HUES6 (cell line): ENCODE measurements at regions not wholly inside any gene's neighbourhood (a gene's known extent, or its start where the extent isn't known, plus 50 kb on each side); places are given as distances from the start of the nearest gene placed in this dataset.
"Not testable (repeated sequence)": the region's sequence is repeated elsewhere in the genome, so short reads cannot be mapped to it uniquely, and the experiment has no call there.

Experiments
- H3K27ac ChIP-seq: 2 replicates; pipeline ENCODE4 v1.7.0; 2013; ENCODE audit warnings: low read depth, mild to moderate bottlenecking, low read length, inconsistent platforms
- H3K27me3 ChIP-seq: 2 replicates; pipeline ENCODE4 v1.6.1; 2013; ENCODE audit warnings: low read length; ENCODE audit not compliant: control insufficient read depth, insufficient read depth
- H3K36me3 ChIP-seq: 2 replicates; pipeline ENCODE4 v1.6.1; 2013; ENCODE audit warnings: low read length; ENCODE audit not compliant: control insufficient read depth, insufficient read depth
- H3K4me1 ChIP-seq: 2 replicates; pipeline ENCODE4 v1.6.1; 2013; ENCODE audit warnings: low read length; ENCODE audit not compliant: control insufficient read depth, insufficient read depth
- H3K4me3 ChIP-seq: 2 replicates; pipeline ENCODE4 v1.5.1; 2013; ENCODE audit warnings: low read depth, low read length
- H3K9ac ChIP-seq: one replicate; pipeline ENCODE4 v1.6.1; 2013; ENCODE audit warnings: mild to moderate bottlenecking, low read length
- H3K9me3 ChIP-seq: 2 replicates; pipeline ENCODE4 v1.6.1; 2013; ENCODE audit warnings: low read depth, low read length; ENCODE audit not compliant: control insufficient read depth, insufficient read depth

- Histone ChIP-seq H3K36me3 (no peaks in the 10 kb centered on the region), H3K9me3 (peaks cover 7% of the 10 kb centered on the region)
Observed at GRCh38 chr1:115534106-115534505, 107.7 kb upstream of the VANGL1 start.

GRCh38 chr1:115531631-115532264 lies 110.0 kb upstream of the VANGL1 start:
- no peak overlapping the region for H3K4me3 ChIP-seq
- no peaks in the 10 kb centered on the region for H3K27me3 ChIP-seq
- peaks cover 7% of the 10 kb centered on the region for H3K9me3 ChIP-seq
- H3K36me3 ChIP-seq = no peaks in the 10 kb centered on the region
- H3K9ac ChIP-seq = no peak overlapping the region
- no peak overlapping the region for H3K27ac ChIP-seq
- peaks cover 28% of the 10 kb centered on the region for H3K4me1 ChIP-seq

More at GRCh38 chr1:115534106-115534505, 107.7 kb upstream of the VANGL1 start:
- Histone ChIP-seq H3K4me3 (no peak overlapping the region), H3K27ac (no peak overlapping the region), H3K9ac (peak overlapping the region; percentile 3), H3K27me3 (no peaks in the 10 kb centered on the region), H3K4me1 (peaks cover 12% of the 10 kb centered on the region)

GRCh38 chr1:115530407-115530806 lies 111.4 kb upstream of the VANGL1 start:
- Histone ChIP-seq H3K27ac (no peak overlapping the region), H3K4me1 (peaks cover 34% of the 10 kb centered on the region), H3K4me3 (no peak overlapping the region), H3K9me3 (peaks cover 7% of the 10 kb centered on the region), H3K27me3 (no peaks in the 10 kb centered on the region), H3K9ac (no peak overlapping the region), H3K36me3 (no peaks in the 10 kb centered on the region)

GRCh38 chr1:115529216-115529897 lies 112.4 kb upstream of the VANGL1 start:
- no peak overlapping the region for H3K4me3 ChIP-seq
- H3K27me3 ChIP-seq = no peaks in the 10 kb centered on the region
- no peaks in the 10 kb centered on the region for H3K36me3 ChIP-seq
- H3K4me1 ChIP-seq = peaks cover 34% of the 10 kb centered on the region
- no peak overlapping the region for H3K27ac ChIP-seq
- no peaks in the 10 kb centered on the region for H3K9me3 ChIP-seq
- no peak overlapping the region for H3K9ac ChIP-seq

GRCh38 chr1:115528336-115528735 lies 113.4 kb upstream of the VANGL1 start:
- not testable (repeated sequence) for H3K27ac ChIP-seq, H3K9me3 ChIP-seq, H3K27me3 ChIP-seq, H3K9ac ChIP-seq, H3K36me3 ChIP-seq, H3K4me3 ChIP-seq
- peaks cover 31% of the 10 kb centered on the region for H3K4me1 ChIP-seq

- no peaks in the 10 kb centered on the region for H3K27me3 ChIP-seq
- peaks cover 30% of the 10 kb centered on the region for H3K4me1 ChIP-seq
- no peak overlapping the region for H3K9ac ChIP-seq
- H3K4me3 ChIP-seq = no peak overlapping the region
- no peaks in the 10 kb centered on the region for H3K36me3 ChIP-seq
- no peak overlapping the region for H3K27ac ChIP-seq
- H3K9me3 ChIP-seq = no peaks in the 10 kb centered on the region
Observed at GRCh38 chr1:115527746-115528145, 114.0 kb upstream of the VANGL1 start.

GRCh38 chr1:115526900-115527299 lies 114.9 kb upstream of the VANGL1 start:
- Histone ChIP-seq H3K4me3 (no peak overlapping the region), H3K9me3 (no peaks in the 10 kb centered on the region), H3K36me3 (no peaks in the 10 kb centered on the region), H3K27ac (no peak overlapping the region), H3K9ac (no peak overlapping the region), H3K4me1 (peaks cover 29% of the 10 kb centered on the region), H3K27me3 (no peaks in the 10 kb centered on the region)

- Histone ChIP-seq H3K27me3 (no peaks in the 10 kb centered on the region), H3K4me3 (no peak overlapping the region), H3K4me1 (peaks cover 22% of the 10 kb centered on the region), H3K9ac (no peak overlapping the region), H3K27ac (no peak overlapping the region), H3K9me3 (no peaks in the 10 kb centered on the region), H3K36me3 (no peaks in the 10 kb centered on the region)
Observed at GRCh38 chr1:115524236-115524635, 117.5 kb upstream of the VANGL1 start.

- H3K27me3 ChIP-seq = no peaks in the 10 kb centered on the region
- H3K9ac ChIP-seq = no peak overlapping the region
- H3K4me3 ChIP-seq = no peak overlapping the region
- H3K9me3 ChIP-seq = no peaks in the 10 kb centered on the region
- no peaks in the 10 kb centered on the region for H3K36me3 ChIP-seq
- H3K4me1 ChIP-seq = peaks cover 12% of the 10 kb centered on the region
- no peak overlapping the region for H3K27ac ChIP-seq
Observed at GRCh38 chr1:115522386-115522785, 119.4 kb upstream of the VANGL1 start.

- H3K4me3 ChIP-seq = no peak overlapping the region
- H3K4me1 ChIP-seq = peaks cover 5% of the 10 kb centered on the region; the same call in 1 of the 2 replicates
- no peak overlapping the region for H3K9ac ChIP-seq
- no peak overlapping the region for H3K27ac ChIP-seq
- H3K27me3 ChIP-seq = no peaks in the 10 kb centered on the region
- no peaks in the 10 kb centered on the region for H3K36me3 ChIP-seq
- H3K9me3 ChIP-seq = peaks cover 17% of the 10 kb centered on the region; the same call in 1 of the 2 replicates
Observed at GRCh38 chr1:115515270-115515669, 126.5 kb upstream of the VANGL1 start.

GRCh38 chr1:115510226-115510625 lies 131.5 kb upstream of the VANGL1 start:
- not testable (repeated sequence) for H3K4me1 ChIP-seq, H3K27me3 ChIP-seq, H3K4me3 ChIP-seq, H3K36me3 ChIP-seq, H3K9ac ChIP-seq, H3K27ac ChIP-seq
- peaks cover 17% of the 10 kb centered on the region; the same call in 1 of the 2 replicates for H3K9me3 ChIP-seq
